HG03159 (cell line): ENCODE measurements at regions not wholly inside any gene's neighbourhood (a gene's known extent, or its start where the extent isn't known, plus 50 kb on each side); places are given as distances from the start of the nearest gene placed in this dataset.
"Not testable (repeated sequence)": the region's sequence is repeated elsewhere in the genome, so short reads cannot be mapped to it uniquely, and the experiment has no call there.

ENCODE experiments used
- ATAC-seq: cut with Tn5 transposase; IDR thresholded peaks from one replicate; pipeline ENCODE4 v1.9.1; 2021; ENCODE audit warnings: mild to moderate bottlenecking, moderate library complexity; ENCODE audit not compliant: unreplicated experiment

DNA sequence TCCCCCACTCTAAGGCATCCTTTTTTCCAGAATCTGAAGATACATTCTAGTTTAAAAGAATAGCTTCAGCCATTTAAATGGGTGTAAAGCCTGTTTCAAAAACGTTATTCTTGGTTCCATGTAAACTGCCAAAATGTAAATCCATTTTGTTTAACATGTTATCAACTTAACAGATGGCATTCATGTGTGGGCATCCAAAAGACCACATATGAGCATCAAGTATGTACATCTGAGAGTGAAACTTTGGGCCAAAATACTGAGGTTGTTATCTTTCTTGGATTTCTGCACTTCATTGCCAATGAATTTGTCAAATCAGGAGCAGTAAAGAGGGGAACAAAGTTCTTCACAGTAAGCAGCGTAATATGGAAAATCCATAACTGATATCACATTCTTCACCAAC, 395.4 kb downstream of the ZNF804A start:
- no peak for ATAC-seq

DNA sequence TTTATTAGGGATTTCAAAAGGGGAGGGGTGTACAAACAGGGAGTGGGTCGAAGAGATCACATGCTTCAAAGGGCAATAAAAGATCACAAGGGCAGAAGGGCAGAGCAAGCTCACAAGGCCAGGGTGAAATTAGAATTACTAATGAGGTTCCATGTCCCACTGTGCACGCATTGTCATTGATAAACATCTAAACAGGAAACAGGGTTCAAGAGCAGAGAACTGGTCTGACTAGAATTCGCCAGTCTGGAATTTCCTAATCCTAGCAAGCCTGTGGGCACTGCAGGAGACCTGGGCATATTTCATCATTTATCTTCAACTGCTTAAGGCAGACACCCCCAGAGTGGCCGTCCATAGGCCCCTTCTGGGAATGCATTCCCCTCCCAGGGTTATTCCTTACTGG, 408.2 kb downstream of the ZNF804A start:
- no peak for ATAC-seq

DNA sequence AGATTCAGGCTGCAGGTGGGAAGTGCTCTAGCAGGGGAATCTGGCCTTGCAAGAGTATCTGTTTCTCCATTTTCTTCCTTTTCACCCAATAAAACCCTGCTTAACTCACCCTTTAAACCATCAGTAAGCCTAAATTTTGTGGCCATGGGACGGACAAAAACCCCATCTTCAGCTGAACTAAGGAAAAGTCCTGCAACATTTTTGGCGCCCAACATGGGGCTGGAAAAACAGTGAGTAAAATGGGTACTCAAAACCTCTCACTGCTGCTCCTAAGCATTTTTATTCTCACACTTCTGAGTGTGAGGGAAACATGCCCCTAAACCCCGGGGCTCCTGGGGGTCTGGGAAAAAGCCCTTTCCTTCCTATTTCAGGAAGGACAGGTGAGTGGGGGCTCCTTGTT, 414.3 kb downstream of the ZNF804A start:
- no peak for ATAC-seq

DNA sequence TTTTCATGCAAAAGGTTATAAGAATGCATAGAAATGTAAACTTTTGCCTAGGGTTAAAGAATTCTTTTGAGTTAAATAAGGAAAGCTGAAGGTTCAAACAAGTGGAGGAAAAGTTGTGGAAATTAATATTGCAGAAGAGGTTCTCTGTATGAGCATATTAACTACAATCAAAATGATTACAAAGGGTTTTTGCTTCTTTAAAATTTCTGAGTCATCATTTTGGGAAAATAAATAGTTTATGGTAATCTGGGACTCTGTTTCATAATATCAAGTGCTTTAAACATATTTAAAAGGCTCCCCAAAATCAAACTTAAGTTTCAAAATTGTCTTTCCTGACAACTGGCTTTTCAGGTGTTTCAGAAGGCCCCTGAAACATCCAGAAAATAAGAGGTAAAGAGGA, 415.7 kb downstream of the ZNF804A start:
- ATAC-seq = no peak

DNA sequence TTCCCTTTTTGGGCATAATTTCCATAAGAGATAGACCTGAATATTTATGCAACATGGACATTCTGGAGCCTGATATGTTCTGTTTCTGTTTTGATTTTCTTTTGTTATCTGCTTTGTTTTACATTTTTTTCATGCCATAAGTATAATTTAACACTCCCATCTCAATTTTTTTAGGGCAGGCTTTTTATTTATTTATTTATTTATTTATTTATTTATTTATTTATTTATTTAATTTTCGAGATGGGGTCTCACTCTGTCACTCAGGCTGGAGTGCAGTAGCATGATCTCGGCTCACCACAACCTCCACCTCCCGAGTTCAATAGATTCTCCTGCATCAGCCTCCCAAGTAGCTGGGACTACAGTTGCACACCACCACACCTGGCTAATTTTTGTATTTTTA, 427.6 kb downstream of the ZNF804A start:
- ATAC-seq = not testable (repeated sequence)

DNA sequence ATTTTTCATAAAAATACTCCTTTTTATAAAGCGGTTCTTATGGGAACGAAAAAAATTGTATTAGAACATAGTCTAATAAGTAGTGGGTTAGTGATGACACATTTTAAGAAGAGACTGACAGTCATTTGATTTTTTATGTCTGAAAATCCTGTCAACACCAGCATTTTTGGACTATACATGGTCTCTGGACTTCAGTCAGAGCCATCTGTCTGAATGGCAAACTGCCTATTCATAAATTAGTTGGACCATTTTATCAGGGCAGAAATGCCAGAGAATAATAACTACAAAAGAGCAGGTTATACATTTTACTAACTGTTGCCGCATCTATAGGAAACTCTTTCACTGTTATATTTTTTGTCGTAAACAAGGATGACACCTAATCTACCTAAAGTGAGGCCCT, 437.6 kb downstream of the ZNF804A start:
- ATAC-seq = no peak

DNA sequence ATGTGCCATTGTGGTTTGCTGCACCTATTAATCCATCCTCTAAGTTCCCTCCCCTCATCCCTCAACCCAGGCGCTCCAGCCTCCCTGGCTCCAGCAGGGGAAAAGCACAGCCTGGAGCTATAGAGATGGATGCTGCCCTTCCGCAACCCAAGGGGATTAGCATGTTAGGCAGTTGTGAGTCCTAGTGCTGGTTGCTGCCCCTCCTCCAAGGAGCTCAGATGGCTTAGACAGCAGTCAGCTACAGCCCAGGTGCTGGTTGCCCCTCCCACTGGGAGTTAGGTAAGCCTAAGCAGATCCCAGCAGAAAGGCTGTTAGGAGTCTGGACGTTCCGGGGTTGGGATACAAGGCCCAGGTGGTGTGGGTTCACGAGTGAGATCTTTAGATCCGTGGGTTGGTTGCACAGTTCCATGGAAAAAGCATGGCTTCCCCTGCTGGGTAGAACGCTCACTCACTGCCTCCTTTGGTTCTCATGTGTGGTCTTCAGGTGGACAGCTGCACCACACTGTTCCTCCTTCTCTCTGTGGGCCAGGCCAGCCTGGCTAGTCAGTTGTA, 446.1 kb downstream of the ZNF804A start:
- no peak for ATAC-seq

DNA sequence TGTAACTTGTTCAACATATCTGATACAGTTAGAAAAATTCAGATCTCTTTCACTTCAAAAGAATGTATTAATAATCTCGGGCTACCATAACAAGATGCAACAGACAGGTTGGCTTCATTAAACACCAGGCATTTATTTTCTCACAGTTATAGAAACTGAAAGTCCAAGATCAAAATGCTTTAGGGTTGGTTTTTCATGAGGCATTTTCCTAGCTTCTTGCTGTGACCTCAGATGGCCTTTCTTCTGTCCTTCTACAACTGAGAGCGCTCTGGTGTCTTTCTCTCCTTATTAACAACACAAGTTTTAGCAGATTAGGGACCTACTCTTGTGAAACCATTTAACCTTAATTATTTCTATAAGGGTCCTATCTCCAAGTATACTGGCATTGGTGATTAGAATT, 452.5 kb downstream of the ZNF804A start:
- no peak for ATAC-seq

DNA sequence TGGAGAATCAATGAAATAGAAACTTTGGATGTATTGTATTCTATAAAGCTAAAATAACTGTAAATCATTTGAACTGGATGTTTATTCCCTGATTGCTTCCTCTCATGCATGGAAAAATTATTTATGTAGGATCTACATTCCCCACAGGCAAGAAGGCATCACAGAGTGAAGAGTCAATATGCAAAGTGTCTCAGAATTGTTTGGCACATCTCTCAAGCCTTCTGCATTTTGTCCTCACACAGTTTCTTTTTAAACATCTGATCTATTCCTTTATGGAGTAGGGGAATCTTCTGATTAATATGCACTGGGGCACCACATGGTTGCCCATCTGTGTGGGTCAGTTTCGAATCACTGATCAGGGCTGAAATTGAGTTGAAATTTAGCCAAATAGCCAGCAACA, 465.4 kb downstream of the ZNF804A start:
- no peak for ATAC-seq

DNA sequence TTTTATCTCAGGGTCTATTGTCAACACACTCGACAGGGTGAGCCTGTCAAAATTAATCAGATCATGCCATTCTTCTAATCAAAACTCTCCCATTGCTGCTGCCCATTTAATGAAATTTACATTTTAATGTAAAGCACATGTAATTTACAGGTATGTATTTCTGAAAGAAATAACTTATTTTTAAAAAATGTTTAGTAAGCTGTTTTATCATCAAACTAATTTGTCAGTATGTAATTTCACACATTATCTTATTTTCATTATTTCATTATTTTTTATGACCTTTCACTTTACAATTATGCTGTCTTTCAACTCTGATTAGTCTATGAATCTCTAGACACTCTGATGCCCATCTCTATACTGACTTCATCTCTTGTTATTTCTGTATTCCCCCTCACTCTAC, 467.8 kb downstream of the ZNF804A start:
- no peak for ATAC-seq

DNA sequence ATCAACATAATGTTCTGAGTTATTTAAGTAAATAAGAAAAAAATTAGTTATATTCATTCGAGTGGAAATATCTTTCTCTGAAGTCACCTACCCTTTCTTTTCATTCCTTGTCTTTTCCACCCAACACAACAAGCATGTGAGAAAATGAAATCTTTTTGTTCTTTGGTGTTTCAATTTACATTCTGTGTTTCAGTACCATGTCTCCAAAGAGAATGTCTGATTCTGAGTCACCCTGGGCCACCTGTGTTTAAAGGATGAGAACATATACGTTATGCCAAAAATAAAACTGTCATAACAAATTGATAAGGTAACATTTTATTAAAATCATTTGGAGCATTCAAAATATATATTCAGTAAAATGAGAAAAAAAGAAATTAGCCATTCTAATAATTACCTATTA, 470.8 kb downstream of the ZNF804A start:
- ATAC-seq = no peak

DNA sequence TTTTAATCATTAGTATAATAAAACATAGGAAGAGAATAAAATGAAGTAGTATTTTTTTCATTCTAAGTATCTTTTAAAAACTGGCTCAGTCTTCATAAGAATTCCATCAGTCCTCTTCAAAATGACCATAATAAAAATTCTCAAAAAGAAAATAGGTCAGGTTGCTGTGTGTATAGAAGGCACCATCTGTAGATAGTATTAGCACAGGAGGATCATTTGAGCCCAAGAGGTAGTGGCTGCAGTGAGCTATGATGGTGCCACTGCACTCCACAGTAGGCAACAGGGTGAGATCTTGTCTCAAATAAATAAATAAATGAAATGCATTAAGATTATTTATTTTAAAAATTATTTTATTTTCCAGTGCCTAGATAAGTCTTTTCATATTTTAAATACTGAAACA, 475.8 kb downstream of the ZNF804A start:
- ATAC-seq = no peak

DNA sequence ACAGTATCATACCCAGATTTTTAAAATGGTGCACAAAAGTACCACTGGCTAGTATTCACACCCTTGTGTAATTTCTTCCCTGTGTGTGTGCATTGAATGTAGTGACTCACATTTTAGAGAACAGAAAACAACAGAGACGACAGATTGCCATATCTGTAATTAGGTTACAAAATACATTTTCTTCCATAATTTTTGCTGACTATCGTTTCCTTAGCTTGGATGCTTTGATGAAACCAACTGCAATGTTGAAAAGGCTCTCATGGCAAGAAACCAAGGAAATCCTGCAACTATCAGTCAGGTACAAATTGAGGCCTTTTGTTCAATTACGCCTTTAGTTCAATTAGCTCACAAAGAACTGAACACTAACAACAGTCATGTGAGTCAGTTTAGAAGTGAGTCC, 484.4 kb downstream of the ZNF804A start:
- ATAC-seq = no peak

DNA sequence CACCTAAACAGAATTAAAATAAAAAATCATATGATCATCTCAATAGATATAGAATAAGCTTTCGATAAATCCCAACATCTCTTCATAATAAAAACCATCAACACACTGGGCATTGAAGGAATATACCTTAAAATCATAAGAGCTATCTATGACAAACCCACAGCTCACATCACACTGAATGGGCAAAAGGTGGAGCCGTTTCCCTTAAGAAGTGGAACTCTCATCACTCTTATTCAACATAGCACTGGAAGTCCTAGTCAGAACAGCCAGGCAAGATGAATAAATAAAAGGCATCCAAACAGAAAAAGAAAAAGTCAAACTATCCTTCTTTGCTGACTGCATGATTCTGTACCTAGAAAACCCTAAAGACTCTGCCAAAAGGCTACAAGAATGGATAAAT, 510.3 kb downstream of the ZNF804A start:
- ATAC-seq = no peak

DNA sequence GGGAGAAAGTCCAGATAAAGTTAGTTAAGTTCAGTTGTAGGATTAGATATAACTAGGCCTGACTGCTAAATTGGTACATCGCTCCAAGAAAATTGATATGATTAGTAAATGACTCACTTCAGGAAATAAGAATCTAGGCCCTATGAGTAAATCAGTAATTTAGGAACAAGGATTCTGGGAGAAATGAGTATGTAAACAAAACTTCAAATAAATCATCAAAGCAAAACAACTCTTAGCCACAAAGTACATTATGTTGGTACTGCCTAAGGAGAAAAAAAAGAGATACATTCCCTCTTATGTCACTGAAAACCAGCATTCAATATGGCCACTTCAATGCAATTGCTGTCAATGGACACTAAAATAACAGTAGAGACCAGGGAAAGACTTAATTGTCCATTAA, 529.1 kb downstream of the ZNF804A start:
- ATAC-seq = no peak

DNA sequence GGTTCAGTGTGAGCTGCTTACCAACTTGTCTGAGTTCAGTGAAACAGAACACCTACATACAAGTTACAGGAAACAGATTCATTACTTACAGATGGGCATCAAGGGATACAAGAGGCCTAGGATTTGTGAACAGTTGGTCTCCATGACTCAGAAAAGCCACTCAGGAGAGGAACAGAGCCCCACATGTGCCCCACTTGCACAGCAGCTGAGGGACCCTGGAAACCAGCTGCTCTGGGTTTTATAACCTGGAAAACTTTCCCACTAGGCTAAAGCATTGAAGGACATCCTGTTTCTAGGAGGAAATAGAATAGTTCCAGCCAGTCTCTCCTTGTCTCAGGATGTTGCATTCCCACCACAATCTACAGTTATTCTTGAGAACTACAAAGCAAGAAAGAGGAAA, 530.0 kb downstream of the ZNF804A start:
- no peak for ATAC-seq

DNA sequence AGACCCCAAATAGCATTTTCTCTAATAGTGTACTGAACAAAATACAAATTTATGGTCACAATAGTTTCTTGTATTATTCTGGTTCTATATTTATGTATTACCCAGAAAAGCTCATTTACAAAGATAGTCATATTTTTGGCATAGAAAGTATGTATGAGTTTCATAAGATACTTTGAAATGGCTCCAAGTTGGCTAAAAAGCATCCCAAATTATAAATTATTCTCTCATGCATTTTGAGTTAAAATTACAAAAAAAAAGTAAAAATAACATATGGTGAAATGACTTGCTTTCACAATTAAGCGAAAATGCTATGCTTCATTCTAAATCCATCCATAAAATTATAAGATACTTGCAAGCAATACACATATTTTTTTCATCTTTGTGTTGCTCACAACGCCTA, 530.7 kb downstream of the ZNF804A start:
- ATAC-seq = no peak

DNA sequence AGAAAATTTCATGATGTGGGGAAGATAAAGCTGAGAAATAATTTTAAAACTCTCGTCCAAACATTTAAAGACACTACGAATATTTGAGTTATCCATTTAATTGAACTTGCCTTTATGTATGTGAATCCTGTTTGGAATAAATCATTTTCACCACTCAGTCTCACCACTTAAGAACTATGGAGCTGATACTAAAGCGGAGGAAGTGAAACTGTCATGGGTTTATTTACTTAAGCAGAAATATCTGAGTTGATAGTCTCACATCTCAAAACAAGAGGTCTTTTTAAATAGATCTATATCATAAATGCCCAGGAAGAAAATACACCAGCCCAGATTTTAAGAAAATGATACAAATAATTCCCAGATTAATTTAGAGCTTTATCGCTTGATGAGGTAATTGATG, 532.4 kb downstream of the ZNF804A start:
- no peak for ATAC-seq

DNA sequence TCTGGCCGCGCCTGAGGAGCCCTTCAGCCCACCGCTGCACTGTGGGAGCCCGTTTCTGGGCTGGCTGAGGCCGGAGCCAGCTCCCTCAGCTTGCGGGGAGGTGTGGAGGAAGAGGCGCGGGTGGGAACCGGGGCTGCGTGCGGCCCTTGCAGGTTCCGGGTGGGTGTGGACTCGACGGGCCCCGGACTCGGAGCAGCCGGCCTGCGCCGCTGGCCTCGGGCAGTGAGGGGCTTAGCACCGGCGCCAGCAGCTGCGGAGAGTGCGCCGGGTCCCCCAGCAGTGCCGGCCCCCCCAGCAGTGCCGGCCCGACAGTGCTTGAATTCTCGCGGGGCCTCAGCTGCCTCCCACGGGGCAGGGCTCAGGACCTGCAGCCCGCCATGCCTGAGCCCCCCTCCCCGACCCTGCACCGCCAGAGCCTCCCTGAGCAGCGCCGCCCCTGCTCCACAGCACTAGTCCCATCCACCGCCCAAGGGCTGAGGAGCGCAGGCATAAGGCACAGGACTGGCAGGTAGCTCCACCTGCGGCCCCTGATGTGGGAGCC, 534.2 kb downstream of the ZNF804A start:
- no peak for ATAC-seq

DNA sequence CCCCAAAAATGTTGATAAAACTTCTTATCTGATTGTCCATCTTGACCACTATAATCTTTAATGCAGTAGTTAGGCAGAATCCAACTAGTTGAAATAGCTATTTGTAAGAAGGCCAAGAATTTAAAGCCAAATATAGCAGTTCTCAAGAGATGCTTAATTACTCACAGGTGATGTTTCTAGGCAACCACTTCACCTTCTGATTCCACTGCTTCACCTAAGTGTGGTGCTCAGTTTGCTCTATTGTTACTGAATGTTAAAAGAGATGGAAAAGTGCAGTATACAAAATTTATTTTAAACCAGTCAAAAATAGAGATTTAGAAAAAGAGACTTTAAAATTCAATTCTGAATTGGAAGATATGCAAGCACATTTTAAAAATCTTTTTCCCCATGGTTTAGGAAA, 539.4 kb downstream of the ZNF804A start:
- ATAC-seq = no peak

DNA sequence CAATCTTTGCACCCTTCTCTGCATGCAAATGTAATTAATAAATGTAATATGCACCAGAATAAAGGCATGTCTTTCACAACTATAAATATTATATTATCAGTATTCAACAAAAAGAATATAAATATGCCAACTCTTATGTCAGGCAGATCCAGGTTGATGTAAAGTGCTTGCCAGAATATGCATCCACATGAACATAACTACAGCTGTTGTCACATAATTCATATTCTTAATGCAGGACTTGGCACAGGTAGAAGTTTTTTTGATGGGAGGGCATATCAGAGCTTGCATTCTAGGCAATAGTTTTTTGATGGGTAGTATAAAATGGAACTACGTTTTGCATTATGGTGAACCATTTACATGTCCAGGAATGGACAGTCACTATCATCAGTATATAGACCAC, 544.3 kb downstream of the ZNF804A start:
- ATAC-seq = no peak

DNA sequence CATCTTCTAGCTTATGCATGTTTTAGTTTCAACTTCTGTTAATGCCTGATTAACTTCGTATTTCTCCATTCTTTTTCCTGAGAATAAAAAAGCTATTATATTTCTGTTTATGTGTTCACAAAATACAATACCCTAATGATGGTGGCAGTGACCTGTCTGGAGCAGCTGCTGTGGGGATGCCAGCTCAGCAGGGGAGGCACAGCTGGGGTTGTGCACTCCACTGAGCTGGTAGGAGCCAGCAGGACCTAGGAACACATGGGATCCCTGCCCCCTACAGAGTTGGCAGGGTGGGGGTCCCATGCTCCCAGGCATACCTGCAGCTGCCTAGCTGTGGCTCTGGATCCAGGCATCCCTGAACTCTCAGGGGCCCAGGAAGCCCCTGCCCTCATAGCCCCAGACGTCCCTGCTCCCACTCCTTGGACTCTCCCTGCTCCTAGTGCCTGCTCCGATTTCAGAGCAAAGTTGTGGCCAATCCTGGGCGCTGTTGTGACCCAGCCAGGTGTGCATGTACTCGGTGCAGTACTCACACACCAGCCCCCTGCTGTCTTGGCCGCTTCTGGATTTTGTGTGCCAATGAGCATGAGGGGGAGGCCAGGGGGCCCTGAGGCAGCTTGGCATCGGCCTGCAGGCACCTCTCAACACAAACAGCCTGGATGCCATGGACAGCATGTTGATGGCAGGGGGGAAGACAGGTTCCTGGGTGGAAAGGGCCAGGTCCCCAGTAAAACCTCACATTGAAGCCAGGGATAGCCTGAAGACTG, 546.0 kb downstream of the ZNF804A start:
- no peak for ATAC-seq
